ENCODE measurements at regions not wholly inside any gene's neighbourhood (a gene's known extent, or its start where the extent isn't known, plus 50 kb on each side); places are given as distances from the start of the nearest gene placed in this dataset.

GRCh38 chr2:78907089-78907488 lies 118.4 kb upstream of the REG3G start:
- Histone ChIP-seq H3T11ph (ENCODE audit: low read length) (no peak overlapping the region), H3K27ac (ENCODE audit: insufficient read length, low read depth, low read length) (no peak overlapping the region), H3K18ac (ENCODE audit: insufficient read length, low read depth, low read length) (no peak overlapping the region), H3K27me3 (ENCODE audit: insufficient read depth, low read length) (no peaks in the 10 kb centered on the region), H4K20me1 (ENCODE audit: control insufficient read depth, insufficient read depth, insufficient read length) (no peaks in the 10 kb centered on the region), H4K91ac (ENCODE audit: insufficient read length, low read depth, low read length) (no peak overlapping the region), H3K23me2 (ENCODE audit: insufficient read length, low read depth, low read length, poor library complexity, severe bottlenecking) (no peaks in the 10 kb centered on the region), H3K4ac (ENCODE audit: low read depth, low read length) (no peak overlapping the region), H2BK120ac (ENCODE audit: low read depth, low read length, poor library complexity, severe bottlenecking) (no peak overlapping the region), H4K5ac (ENCODE audit: insufficient read length, low read depth, low read length) (no peak overlapping the region), H2BK5ac (ENCODE audit: insufficient read length, low read length) (no peak overlapping the region), H2BK12ac (ENCODE audit: insufficient read length, low read depth, low read length) (no peak overlapping the region), H4K8ac (replicated peaks; ENCODE audit: insufficient read length, low read depth, low read length) (no peak overlapping the region), H3K14ac (ENCODE audit: insufficient read depth, low read length) (no peak overlapping the region), H3K79me1 (ENCODE audit: insufficient read depth, low read depth, low read length, poor library complexity, severe bottlenecking) (no peaks in the 10 kb centered on the region), H3K56ac (ENCODE audit: insufficient read length, low read depth, low read length) (no peak overlapping the region), H3K9ac (ENCODE audit: extremely low read depth, insufficient read length, low read length) (no peak overlapping the region), H2AFZ (ENCODE audit: low read length) (no peak overlapping the region), H3K23ac (ENCODE audit: insufficient read length, low read depth, low read length) (no peak overlapping the region), H3K4me2 (ENCODE audit: insufficient read depth, insufficient read length, low read length) (no peak overlapping the region), H3K79me2 (ENCODE audit: insufficient read depth, low read length) (no peaks in the 10 kb centered on the region), H2AK5ac (ENCODE audit: insufficient read length, low read length) (no peak overlapping the region), H2BK20ac (ENCODE audit: low read depth, low read length, poor library complexity, severe bottlenecking) (no peak overlapping the region), H3K4me1 (ENCODE audit: insufficient read depth, low read length) (no peaks in the 10 kb centered on the region; the same call in 1 of the 2 replicates), H3K9me3 (ENCODE audit: control insufficient read depth, low read depth, low read length) (no peaks in the 10 kb centered on the region), H2BK15ac (ENCODE audit: low read depth, low read length) (no peak overlapping the region)
- Mint-ChIP-seq H3K9me3 (no peaks in the 10 kb centered on the region; a peak in 1 of 5 replicates), H3K4me3 (no peak overlapping the region), H3K27me3 (ENCODE audit: low read depth) (no peaks in the 10 kb centered on the region), H3K36me3 (ENCODE audit: insufficient read depth in 1 of 3, low read depth in 3 of 3) (no peaks in the 10 kb centered on the region; a peak in 1 of 7 replicates), H3K4me1 (peaks cover 3 to 8% of the 10 kb centered on the region in 2 experiments; a peak in 2 of 4 replicates), H3K27ac (no peak overlapping the region; a peak in 1 of 7 replicates)
- TF ChIP-seq CTCF (conservative IDR thresholded peaks at IDR 0.05) = no peak
- WGBS (ENCODE audit: extremely low coverage, insufficient read length, low lambda C conversion rate) = no CpG with 5 or more reads among the region's 1 CpG
- no peak for DNase-seq

Measured in H9 (cell line).